ENCODE measurements at regions not wholly inside any gene's neighbourhood (a gene's known extent, or its start where the extent isn't known, plus 50 kb on each side); places are given as distances from the start of the nearest gene placed in this dataset.

DNA sequence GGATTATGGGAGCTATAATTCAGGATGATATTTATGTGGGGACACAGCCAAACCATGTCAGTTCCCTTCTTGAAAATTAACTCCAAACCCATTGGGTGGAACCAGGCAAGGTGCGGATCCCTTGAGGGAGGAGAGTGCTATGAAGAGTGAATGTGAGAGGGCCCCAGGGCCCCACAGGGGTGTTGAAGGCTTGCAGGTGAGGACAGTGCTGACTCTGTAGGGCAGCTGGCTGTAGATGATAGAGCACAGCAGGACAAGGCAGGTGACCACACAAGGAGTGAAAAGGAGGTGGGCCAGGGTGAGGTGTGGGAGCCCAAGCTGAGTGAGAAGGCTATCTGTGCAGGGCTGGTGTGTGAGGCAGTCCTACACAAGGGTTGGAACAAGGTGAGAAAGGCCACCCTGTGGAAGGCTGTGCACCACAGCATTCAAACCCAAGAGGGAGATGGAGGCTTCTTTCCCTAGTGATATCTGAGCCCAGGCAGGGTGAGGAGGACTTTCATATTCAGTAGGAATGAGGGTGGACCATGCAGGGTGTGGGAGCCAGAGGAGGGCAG is 746.0 kb upstream of the CELF2 start:
- no peak overlapping the region for H3K4me3 ChIP-seq (replicated peaks; ENCODE audit: low read depth, low read length)
- no peak for DNase-seq (ENCODE audit: extremely low read depth, low read depth)
- TF ChIP-seq, protein P1, sequence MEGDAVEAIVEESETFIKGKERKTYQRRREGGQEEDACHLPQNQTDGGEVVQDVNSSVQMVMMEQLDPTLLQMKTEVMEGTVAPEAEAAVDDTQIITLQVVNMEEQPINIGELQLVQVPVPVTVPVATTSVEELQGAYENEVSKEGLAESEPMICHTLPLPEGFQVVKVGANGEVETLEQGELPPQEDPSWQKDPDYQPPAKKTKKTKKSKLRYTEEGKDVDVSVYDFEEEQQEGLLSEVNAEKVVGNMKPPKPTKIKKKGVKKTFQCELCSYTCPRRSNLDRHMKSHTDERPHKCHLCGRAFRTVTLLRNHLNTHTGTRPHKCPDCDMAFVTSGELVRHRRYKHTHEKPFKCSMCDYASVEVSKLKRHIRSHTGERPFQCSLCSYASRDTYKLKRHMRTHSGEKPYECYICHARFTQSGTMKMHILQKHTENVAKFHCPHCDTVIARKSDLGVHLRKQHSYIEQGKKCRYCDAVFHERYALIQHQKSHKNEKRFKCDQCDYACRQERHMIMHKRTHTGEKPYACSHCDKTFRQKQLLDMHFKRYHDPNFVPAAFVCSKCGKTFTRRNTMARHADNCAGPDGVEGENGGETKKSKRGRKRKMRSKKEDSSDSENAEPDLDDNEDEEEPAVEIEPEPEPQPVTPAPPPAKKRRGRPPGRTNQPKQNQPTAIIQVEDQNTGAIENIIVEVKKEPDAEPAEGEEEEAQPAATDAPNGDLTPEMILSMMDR (IDR thresholded peaks at IDR 0.05; ENCODE audit: low read depth, low read length, missing control alignments): no peak

DNA sequence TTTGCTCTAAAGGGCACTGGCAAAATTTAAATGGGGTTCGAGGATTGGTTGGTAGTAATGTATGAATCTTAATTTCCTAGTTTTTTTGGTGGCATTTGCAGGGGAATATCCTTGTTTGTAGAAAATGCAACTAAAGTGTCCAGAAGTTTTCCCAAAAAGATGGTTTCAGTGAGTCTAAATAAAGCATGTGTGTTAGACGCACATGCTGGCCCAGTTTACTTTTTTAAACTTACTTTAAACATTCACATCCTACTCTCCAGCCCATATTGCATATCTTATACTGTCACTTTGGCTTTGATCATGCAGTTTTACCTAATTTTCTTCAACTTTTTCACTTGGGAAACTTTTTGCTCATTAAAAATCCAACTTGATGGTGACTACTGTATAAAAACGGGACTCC is 744.0 kb upstream of the CELF2 start:
- TF ChIP-seq, protein P1 (IDR thresholded peaks at IDR 0.05; ENCODE audit: low read depth, low read length, missing control alignments): no peak
- H3K4me3 ChIP-seq (replicated peaks; ENCODE audit: low read depth, low read length): no peak overlapping the region
- DNase-seq (ENCODE audit: extremely low read depth, low read depth): no peak

DNA sequence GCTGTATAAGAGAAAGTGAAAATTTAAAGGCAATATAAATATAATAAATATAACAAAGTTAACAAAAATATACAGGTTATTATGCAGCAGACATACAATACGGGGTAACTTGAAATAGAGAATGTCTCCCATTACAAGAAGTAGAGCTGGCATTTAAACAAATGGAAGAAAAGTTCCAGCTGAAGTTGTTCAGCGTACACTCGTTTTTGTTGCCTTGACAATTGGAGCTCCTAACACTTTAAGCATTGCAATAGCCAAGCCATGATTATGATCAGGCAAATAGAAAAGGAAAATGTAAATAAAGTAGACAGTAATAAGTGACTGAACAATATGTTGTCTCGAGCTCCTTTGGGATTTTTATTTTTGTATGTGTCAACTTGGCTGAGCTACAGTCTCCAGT is 737.8 kb upstream of the CELF2 start:
- TF ChIP-seq, protein P1 (IDR thresholded peaks at IDR 0.05; ENCODE audit: low read depth, low read length, missing control alignments): no peak
- no peak overlapping the region for H3K4me3 ChIP-seq (replicated peaks; ENCODE audit: low read depth, low read length)
- no peak for DNase-seq (ENCODE audit: extremely low read depth, low read depth)

DNA sequence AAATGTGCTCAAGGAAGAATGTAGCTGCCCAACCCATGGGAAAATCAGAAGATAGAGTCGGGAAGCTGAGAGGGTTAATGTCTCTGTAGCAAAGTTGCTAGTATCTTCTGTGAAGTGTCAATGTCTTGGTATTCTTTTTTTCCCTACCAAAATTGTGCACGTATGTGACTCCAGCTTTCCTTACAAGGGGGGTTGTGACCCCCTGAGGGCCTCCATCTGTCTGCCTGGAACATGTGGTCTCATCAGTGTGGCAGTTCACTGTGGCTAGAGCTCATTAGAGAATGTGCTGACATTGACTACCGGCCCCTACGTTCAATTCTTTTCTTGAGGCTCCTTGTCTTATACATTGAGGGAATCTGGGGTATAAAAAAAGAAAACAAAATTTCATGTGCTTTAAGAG is 725.2 kb upstream of the CELF2 start:
- DNase-seq (ENCODE audit: extremely low read depth, low read depth): no peak
- TF ChIP-seq, protein P1 (IDR thresholded peaks at IDR 0.05; ENCODE audit: low read depth, low read length, missing control alignments): no peak
- no peak overlapping the region for H3K4me3 ChIP-seq (replicated peaks; ENCODE audit: low read depth, low read length)

DNA sequence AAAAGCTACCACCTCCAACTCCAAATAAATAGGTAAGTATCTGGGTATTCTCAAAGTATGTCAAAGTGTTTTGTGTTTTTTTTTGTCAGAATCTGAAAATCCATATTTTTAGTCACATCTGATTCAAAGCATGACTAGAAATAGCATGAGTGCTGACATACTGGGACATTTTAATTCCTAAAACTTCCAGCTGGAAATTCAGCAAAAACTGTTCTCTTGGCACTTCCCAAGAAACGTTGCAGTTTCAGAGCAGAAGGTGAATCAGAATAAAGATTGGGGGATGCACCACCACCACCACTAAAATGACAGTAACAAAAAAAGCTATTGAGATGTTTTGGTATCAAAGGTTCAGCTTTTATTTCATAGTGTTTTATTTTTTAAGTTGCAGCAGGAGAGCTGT is 724.6 kb upstream of the CELF2 start:
- no peak for DNase-seq (ENCODE audit: extremely low read depth, low read depth)
- no peak overlapping the region for H3K4me3 ChIP-seq (replicated peaks; ENCODE audit: low read depth, low read length)
- TF ChIP-seq, protein P1 (IDR thresholded peaks at IDR 0.05; ENCODE audit: low read depth, low read length, missing control alignments): no peak

DNA sequence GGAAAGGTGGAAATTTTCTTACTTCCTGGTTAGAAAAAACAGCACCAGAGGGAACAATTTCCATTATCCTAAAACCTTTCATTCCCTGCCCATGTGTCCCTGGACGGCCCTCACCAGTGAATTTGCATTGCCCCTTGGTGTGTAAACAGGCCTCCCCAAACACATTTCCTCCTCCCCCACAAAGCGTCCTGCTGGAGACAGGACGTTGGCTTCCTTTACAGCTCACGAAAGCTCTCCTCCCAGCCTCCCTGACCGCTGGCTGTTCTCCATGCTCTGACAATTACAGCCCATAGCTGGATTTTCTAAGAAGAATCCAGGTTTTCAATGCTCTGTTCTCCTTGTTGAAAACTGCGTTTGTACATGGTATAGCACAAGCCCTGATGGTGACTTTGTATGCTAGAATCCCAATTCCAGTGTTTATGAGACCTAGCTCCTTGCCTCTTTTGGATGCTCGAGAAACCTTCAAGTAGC is 724.2 kb upstream of the CELF2 start:
- TF ChIP-seq, protein P1 (IDR thresholded peaks at IDR 0.05; ENCODE audit: low read depth, low read length, missing control alignments): no peak
- no peak for DNase-seq (ENCODE audit: extremely low read depth, low read depth)
- H3K4me3 ChIP-seq (replicated peaks; ENCODE audit: low read depth, low read length): no peak overlapping the region
